HG02759 (cell line): ENCODE measurements at regions not wholly inside any gene's neighbourhood (a gene's known extent, or its start where the extent isn't known, plus 50 kb on each side); places are given as distances from the start of the nearest gene placed in this dataset.

ENCODE experiments used
- ATAC-seq: cut with Tn5 transposase; IDR thresholded peaks from one replicate; pipeline ENCODE4 v1.9.1; 2021; ENCODE audit warnings: mild to moderate bottlenecking, moderate library complexity; ENCODE audit not compliant: unreplicated experiment

- no peak for ATAC-seq
These were observed 181.9 kb upstream of the PPARGC1A start for GRCh38 chr4:24071612-24072372.

DNA sequence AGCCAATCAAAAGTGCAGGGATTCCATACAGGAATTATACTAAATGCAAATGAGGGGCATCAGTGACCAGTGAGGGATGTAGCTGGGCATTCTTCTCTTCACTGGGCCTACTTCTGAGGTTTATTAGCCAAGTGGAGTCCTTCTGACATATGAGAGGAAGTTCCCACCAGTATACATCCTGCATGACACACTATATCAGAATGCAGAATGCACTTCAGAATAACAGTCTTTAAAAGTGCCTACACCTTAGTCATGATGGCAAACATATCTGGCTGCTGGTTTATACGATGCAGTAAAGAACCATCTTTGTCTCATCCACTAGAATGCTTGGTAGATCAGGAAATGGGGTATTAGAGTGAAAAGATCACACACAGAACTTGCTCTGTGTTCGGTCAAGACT lies 180.3 kb upstream of the PPARGC1A start:
- ATAC-seq: no peak

DNA sequence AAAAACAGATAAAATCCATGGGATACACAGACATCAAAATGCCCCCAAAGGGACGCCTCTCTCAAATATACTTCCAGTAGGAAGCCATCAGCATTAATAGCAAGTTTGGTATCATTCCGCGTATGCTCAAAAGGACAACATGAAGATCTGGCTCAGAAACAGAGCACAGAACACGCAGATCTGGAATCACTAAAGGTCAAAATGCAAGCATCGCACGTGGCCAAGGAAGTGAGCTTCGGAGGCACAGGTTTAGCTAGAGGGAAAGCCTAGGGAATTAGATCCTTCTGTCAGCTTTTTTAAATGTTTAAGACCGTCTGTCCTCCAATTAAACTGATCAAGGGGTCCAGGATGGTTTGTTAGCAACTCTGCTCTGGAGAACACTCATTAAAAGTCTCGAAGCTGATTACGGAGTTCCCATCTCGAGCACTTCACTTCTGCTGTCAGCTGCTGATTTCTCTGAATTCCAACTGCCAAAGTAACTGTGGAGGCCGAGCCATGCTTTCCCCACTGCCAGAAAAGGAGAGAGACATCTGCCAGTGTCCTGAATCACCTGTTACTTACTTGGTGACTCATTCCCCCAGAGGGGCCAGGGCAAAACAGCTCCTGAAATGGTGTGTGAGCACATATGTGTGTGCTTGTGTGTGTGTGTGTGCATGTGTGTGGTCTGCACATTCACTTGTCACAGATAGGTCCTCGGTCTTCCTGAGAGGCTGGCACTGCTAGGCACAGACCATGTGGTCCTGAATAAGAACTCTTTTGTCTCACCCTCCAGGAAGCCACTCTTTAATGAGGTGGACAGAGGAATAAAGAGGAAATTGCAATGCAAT lies 177.7 kb upstream of the PPARGC1A start:
- ATAC-seq: no peak

GRCh38 chr4:24065974-24066373 lies 176.1 kb upstream of the PPARGC1A start:
- ATAC-seq: no peak

DNA sequence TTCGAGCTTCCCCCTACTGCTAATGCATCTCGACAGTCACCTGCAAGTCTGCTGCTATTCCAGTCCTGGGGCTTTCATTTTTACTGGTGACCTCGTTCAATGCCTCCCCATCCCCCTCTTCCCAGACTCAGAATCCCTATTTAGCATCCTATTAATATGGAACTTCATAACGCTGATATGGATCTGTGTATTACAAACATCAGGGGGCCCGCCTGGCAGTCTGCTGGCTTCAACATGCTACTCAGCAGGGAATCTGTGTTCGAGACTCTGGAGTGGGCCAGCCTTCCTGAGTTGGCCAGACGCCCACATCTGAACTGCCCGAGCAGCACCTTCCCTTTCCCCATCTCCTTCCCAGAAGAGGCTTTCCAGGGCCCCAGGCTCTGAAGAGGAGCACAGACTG lies 173.9 kb upstream of the PPARGC1A start:
- ATAC-seq: no peak

GRCh38 chr4:24060932-24061331 lies 171.1 kb upstream of the PPARGC1A start:
- ATAC-seq: no peak

- no peak for ATAC-seq
These were observed 170.0 kb upstream of the PPARGC1A start for GRCh38 chr4:24059839-24060238.

DNA sequence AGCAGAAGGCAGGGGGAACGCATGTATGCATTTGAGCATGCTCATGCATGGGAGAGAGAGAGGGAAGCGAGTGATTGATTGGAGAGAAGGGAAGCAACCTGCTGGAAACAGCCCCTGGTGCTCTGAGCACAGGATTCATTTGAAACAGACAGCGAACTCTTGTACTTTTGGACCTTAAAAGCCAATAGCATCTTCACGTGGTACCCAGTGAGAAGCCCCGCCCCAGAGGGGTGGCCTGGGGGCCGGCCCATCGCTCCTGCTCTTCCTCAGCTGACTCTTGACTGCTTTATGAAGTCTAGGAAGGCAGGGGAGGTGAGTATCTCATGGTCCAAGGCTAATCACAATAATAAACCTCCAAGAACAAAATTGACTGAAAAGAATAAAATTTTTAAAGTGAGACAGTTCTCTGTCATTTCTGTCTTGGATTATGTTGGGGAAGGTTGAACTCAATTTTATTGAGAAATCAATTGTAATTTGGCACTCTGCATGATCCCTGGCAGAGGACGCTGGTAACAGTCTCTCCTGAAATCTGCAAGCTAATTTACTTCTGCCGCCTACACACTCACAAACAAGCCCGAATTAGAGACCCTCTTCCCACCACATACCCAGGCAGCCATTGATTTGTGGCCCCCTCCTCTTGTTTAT lies 168.2 kb upstream of the PPARGC1A start:
- no peak for ATAC-seq

- no peak for ATAC-seq
These were observed 166.4 kb upstream of the PPARGC1A start for GRCh38 chr4:24056289-24056688.

GRCh38 chr4:24055623-24056022 lies 165.8 kb upstream of the PPARGC1A start:
- ATAC-seq: no peak

- ATAC-seq: no peak
These were observed 165.1 kb upstream of the PPARGC1A start for GRCh38 chr4:24054910-24055309.

GRCh38 chr4:24053934-24054333 lies 164.1 kb upstream of the PPARGC1A start:
- no peak for ATAC-seq

- ATAC-seq: no peak
These were observed 155.1 kb upstream of the PPARGC1A start for GRCh38 chr4:24044610-24045589.

- ATAC-seq: no peak
These were observed 152.2 kb upstream of the PPARGC1A start for GRCh38 chr4:24042094-24042493.

DNA sequence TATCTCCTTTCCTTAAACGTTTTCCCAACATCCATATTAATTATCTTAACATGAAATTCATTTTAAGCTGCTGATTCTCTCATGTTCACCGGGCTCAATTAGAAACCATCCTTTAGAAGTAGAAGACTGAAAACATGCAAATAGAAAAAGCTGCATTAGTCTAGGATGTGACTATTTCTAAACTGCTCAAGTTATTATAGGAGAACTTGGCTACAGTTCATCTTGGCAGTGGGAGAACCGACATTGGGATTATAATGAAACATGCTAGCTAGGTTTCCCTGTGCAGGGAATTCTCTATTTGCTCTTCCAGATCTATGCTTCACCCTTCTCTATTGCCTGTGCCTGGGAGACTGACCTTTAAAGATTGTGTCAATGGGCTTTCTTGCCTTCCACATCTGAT lies 151.0 kb upstream of the PPARGC1A start:
- no peak for ATAC-seq

GRCh38 chr4:24033626-24034025 lies 143.8 kb upstream of the PPARGC1A start:
- ATAC-seq: no peak

DNA sequence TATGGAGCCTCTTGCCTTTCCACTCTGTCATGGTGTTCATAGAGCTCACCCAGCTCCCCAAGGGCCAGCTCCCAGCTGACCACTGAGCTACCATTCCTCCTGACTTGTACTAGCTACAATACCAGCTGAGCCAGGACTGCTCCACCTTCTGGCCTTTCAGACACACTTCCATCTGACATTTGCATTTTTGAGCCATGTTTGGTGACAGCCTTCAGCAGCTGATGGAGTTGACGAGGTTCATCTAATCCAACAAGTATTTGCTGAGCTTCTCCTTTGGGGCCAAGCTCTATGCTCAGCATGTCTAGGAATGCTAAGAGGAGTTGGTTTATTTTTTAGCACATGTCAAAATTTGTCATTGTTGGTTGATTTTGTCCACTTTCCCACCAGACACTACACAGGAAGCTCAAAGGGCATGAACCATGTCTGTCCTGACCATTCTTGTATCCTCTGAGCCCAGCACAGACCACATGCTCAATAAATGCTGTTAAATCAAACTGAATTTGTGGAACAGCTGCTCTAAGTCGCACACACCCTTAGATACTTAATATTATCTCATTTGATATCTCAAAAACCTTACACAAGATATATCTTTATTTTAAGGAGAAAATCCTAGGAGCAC lies 142.6 kb upstream of the PPARGC1A start:
- ATAC-seq: no peak

- ATAC-seq: no peak
These were observed 136.7 kb upstream of the PPARGC1A start for GRCh38 chr4:24026596-24026995.

- ATAC-seq: no peak
These were observed 134.8 kb upstream of the PPARGC1A start for GRCh38 chr4:24024605-24025004.

DNA sequence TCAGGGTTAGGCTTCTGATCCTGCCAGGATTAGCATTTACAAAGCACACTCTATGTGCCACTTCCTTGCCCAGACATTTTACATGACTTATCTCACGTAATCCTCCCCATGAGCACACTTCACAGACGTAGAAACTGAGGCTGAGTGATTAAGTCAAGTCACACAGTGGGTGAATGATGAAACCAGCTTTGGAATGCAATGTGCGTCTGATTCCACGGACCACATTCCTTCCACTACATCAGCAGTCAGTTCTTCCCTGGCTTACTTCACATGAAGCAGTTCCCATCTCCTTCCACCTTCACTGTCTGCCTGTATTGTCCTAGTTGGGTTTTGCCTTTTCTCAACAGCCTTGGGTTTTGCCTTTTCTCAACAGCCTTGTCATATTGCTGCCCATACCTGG lies 134.3 kb upstream of the PPARGC1A start:
- no peak for ATAC-seq
